Ascending aorta (tissue), 2 donors: ENCODE measurements at regions not wholly inside any gene's neighbourhood (a gene's known extent, or its start where the extent isn't known, plus 50 kb on each side); places are given as distances from the start of the nearest gene placed in this dataset.

ENCODE experiments used
- DNase-seq, 2 donors: peaks; one replicate each; pipeline ENCODE4 v3.0.0-alpha.2; 2019; ENCODE audit warnings: low spot score in 2 of 2
- H3K27ac ChIP-seq, 2 donors: fragments of 200-600 bp; sonication (generic); one replicate each; pipeline ENCODE4 v1.5.1; 2016 to 2017; ENCODE audit warnings: mild to moderate bottlenecking in 1 of 2
- H3K27me3 ChIP-seq: fragments of 200-600 bp; sonication (generic); one replicate; pipeline ENCODE4 v1.5.1; 2017
- H3K36me3 ChIP-seq, 2 donors: fragments of 200-600 bp; sonication (generic); one replicate each; pipeline ENCODE4 v1.5.1; 2016
- H3K4me1 ChIP-seq, 2 donors: fragments of 200-600 bp; sonication (generic); one replicate each; pipeline ENCODE4 v1.5.1; 2016 to 2017; ENCODE audit warnings: mild to moderate bottlenecking in 1 of 2
- H3K4me3 ChIP-seq, 2 donors: fragments of 200-600 bp; sonication (generic); one replicate each; pipeline ENCODE4 v1.5.1; 2016 to 2017; ENCODE audit warnings: mild to moderate bottlenecking in 1 of 2
- H3K9me3 ChIP-seq, 2 donors: fragments of 200-600 bp; sonication (generic); one replicate each; pipeline ENCODE4 v1.5.1; 2016
- CTCF ChIP-seq, 3 experiments: fragments of 200-600 bp in 2 of 3; fragments of 450-650 bp in 1 of 3; sonication (generic) in 2 of 3; IDR thresholded peaks; one replicate each; pipeline ENCODE4 v1.5.1; 2016 to 2019; ENCODE audit warnings: antibody characterized with exemption in 3 of 3, mild to moderate bottlenecking in 1 of 3, moderate library complexity in 1 of 3
- intact Hi-C: fragments of 100-400 bp; cut with DNase I; formaldehyde crosslinking; loops from one replicate; pipeline ENCODE4 v1.15.1; 2023

- no peak for DNase-seq
- Histone ChIP-seq H3K36me3 (no peaks in the 10 kb centered on the region), H3K9me3 (no peaks in the 10 kb centered on the region), H3K4me3 (no peak overlapping the region), H3K27ac (no peak overlapping the region), H3K4me1 (no peaks in the 10 kb centered on the region), H3K27me3 (no peaks in the 10 kb centered on the region)
- TF ChIP-seq CTCF (IDR thresholded peaks at IDR 0.05) = no peak
- intact Hi-C loops = no loop called here
Observed at GRCh38 chr9:1658661-1659362, 356.3 kb upstream of the SMARCA2 start.

GRCh38 chr9:1659363-1659690 is 355.8 kb upstream of the SMARCA2 start:
- no peak overlapping the region for H3K27ac ChIP-seq
- TF ChIP-seq CTCF (IDR thresholded peaks at IDR 0.05) = no peak
- no peak overlapping the region for H3K4me3 ChIP-seq
- H3K9me3 ChIP-seq = no peaks in the 10 kb centered on the region
- no peaks in the 10 kb centered on the region for H3K36me3 ChIP-seq
- H3K27me3 ChIP-seq = no peaks in the 10 kb centered on the region
- DNase-seq = no peak
- no peaks in the 10 kb centered on the region for H3K4me1 ChIP-seq
- intact Hi-C loops = no loop called here

- no peaks in the 10 kb centered on the region for H3K36me3 ChIP-seq
- no peak overlapping the region for H3K4me3 ChIP-seq
- no peaks in the 10 kb centered on the region for H3K9me3 ChIP-seq
- H3K27ac ChIP-seq = no peak overlapping the region
- no peak for DNase-seq
- intact Hi-C loops = no loop called here
- H3K27me3 ChIP-seq = no peaks in the 10 kb centered on the region
- no peak for TF ChIP-seq CTCF (IDR thresholded peaks at IDR 0.05)
- no peaks in the 10 kb centered on the region for H3K4me1 ChIP-seq
Observed at GRCh38 chr9:1668441-1668840, 346.7 kb upstream of the SMARCA2 start.

GRCh38 chr9:1673300-1673699 is 341.8 kb upstream of the SMARCA2 start:
- Histone ChIP-seq H3K27ac (no peak overlapping the region), H3K9me3 (no peaks in the 10 kb centered on the region), H3K36me3 (no peaks in the 10 kb centered on the region), H3K4me1 (no peaks in the 10 kb centered on the region), H3K27me3 (no peaks in the 10 kb centered on the region), H3K4me3 (no peak overlapping the region)
- TF ChIP-seq CTCF (IDR thresholded peaks at IDR 0.05) = no peak
- DNase-seq = no peak
- intact Hi-C loops = no loop called here

GRCh38 chr9:1676771-1677170 is 338.4 kb upstream of the SMARCA2 start:
- Histone ChIP-seq H3K27ac (no peak overlapping the region), H3K4me1 (no peaks in the 10 kb centered on the region), H3K27me3 (no peaks in the 10 kb centered on the region), H3K4me3 (no peak overlapping the region), H3K36me3 (no peaks in the 10 kb centered on the region), H3K9me3 (no peaks in the 10 kb centered on the region)
- no peak for DNase-seq
- intact Hi-C loops = no loop called here
- no peak for TF ChIP-seq CTCF (IDR thresholded peaks at IDR 0.05)

- DNase-seq = no peak
- no peak overlapping the region for H3K4me3 ChIP-seq
- H3K9me3 ChIP-seq = no peaks in the 10 kb centered on the region
- H3K36me3 ChIP-seq = no peaks in the 10 kb centered on the region
- no peaks in the 10 kb centered on the region for H3K27me3 ChIP-seq
- intact Hi-C loops = no loop called here
- no peaks in the 10 kb centered on the region for H3K4me1 ChIP-seq
- no peak for TF ChIP-seq CTCF (IDR thresholded peaks at IDR 0.05)
- no peak overlapping the region for H3K27ac ChIP-seq
Observed at GRCh38 chr9:1683951-1684350, 331.2 kb upstream of the SMARCA2 start.
